Islet of Langerhans (tissue), 1 donor: ENCODE measurements at regions not wholly inside any gene's neighbourhood (a gene's known extent, or its start where the extent isn't known, plus 50 kb on each side); places are given as distances from the start of the nearest gene placed in this dataset.

ENCODE experiments used
- FAIRE-seq: peaks from one replicate; lab custom pipeline; 2011; peaks lifted over from hg19 to GRCh38; lab: Jason Lieb, UNC

- FAIRE-seq, result no peak
These were observed 74.7 kb upstream of the IRX3 start for GRCh38 chr16:54361246-54361645.

DNA sequence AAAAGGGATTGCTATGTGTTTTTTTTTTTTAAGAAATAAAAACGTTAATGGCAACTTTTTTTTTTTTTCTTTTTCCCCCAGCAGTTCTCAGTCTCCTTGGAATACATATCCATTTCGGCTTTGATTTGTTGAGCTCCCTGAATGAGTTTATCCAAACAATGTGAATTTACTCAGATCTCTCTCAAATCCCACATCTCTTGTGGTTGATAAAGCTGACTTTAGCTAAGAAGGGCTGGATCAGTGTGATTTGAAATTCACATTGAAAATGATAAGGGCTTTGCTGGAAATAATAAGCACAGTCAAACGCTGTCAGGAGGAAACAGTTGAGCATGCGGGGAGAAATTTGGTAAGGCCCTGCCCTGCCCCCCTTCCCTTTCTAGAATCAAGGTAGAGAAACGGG, 74.1 kb upstream of the IRX3 start:
- FAIRE-seq, result no peak

GRCh38 chr16:54359555-54359954, 73.0 kb upstream of the IRX3 start:
- FAIRE-seq, result no peak

GRCh38 chr16:54359081-54359480, 72.5 kb upstream of the IRX3 start:
- no peak for FAIRE-seq

DNA sequence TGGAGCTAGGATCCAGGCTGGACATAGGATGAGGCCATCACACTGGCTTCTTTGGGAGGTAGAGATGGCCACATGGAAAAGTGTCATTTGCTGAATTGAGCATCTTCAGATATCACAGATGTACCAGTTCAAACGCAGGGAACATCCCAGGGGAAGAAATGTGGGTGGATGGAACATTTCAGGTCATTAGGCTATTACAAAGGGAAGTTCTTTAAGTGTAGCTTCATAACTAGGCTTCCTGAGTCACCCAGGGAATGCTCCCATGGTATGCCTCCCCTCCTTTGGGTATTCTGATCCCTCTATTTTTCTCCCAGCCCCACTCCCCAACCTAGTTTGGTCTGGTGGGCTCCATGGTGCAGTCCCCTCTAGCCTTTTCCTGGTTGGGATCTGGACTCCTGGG, 69.8 kb upstream of the IRX3 start:
- FAIRE-seq, result no peak

GRCh38 chr16:54355251-54355650, 68.7 kb upstream of the IRX3 start:
- no peak for FAIRE-seq

DNA sequence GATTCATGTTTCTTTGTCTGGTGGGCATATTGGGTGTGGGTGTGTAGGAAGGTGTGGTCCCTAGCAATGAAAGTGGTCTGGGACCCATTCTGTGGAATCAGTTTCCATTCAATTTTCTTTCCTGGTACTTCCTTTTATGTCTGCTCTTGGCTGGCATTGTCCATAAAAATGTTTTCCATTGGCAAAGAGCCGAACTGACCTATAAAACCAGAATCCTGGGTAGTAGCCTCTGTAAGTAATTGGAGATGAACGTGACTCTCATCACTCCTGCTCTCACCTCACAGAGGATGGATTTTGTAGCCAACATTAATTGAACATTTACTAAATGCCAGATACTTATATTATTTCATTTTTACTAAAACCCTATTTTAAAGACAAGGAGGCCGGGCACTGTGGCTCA, 66.5 kb upstream of the IRX3 start:
- no peak for FAIRE-seq

GRCh38 chr16:54351171-54351570, 64.6 kb upstream of the IRX3 start:
- FAIRE-seq, result no peak

DNA sequence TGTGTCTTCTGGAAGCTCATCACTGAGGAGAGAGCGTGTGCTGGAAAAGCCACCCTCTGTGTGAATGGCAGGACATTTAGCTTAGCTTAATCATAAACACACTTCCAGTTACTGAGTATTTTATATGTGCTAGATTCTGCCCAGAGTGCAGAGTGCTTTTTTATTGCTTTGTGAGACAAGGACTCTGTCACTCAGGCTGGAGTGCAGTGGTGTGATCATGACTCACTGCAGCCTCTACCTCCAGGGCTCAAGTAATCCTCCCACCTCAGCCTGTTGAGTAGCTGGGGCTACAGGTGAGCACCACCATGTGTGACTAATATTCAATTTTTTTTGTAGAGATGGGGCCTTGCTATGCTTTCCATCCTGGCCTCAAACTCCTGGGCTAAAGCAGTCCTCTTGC, 61.4 kb upstream of the IRX3 start:
- no peak for FAIRE-seq

DNA sequence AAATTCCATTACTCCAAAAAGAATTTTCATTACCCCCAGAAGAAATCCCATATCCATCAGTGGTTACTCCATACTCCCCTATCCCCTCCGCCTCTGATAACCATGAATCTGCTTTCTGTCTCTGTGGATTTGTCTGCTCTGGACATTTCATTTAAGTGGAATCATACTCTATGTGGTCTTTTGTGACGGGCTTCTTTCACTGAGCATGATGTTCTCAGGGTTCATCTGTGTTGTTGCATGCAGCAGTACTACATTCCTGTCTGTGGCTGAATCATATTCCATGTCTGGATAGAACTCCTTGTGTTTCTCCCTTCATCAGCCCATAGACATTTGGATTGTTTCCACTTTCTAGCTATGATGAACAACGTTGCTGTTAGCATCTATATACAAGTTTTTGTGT, 59.5 kb upstream of the IRX3 start:
- no peak for FAIRE-seq

GRCh38 chr16:54344646-54345630, 58.4 kb upstream of the IRX3 start:
- no peak for FAIRE-seq

DNA sequence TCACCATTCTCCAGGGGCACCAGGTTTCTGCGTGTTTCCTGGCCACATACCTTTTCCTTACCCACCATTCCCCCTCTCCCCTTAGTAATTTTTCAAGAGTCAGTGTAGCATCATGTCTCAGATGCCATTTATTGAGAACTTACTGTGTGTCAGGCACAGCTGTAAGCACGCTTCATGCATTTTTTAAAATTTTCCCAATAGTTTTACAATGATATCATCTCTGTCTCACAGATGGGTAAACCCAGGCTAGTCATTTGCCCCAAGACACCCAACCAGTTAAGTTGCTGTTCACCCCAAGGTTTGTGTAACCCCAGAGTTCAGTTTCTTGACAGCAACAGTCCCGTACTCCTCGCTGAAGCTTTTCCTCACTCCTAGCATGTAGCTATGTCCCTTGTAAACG, 56.4 kb upstream of the IRX3 start:
- no peak for FAIRE-seq

- no peak for FAIRE-seq
These were observed 55.5 kb upstream of the IRX3 start for GRCh38 chr16:54341892-54342776.

DNA sequence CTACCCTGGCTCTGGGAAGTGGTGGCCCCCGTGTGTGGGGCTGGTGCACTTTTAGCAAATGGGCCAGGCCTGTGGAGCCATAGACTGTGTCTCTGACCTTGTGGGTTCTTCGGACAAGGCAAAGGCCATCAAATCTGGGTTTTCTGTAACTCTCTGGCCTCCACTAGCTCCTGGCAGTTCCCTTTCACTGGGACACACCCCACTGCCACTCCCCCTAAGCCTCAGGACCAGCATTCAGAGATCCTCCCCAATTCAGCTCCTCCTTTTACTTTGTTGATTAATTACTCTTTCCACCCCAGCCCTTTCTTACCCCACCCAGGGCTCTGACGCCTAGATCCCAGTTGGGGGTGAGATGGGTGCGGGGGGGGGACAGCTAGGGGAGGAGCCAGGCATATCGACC, 53.9 kb upstream of the IRX3 start:
- no peak for FAIRE-seq

DNA sequence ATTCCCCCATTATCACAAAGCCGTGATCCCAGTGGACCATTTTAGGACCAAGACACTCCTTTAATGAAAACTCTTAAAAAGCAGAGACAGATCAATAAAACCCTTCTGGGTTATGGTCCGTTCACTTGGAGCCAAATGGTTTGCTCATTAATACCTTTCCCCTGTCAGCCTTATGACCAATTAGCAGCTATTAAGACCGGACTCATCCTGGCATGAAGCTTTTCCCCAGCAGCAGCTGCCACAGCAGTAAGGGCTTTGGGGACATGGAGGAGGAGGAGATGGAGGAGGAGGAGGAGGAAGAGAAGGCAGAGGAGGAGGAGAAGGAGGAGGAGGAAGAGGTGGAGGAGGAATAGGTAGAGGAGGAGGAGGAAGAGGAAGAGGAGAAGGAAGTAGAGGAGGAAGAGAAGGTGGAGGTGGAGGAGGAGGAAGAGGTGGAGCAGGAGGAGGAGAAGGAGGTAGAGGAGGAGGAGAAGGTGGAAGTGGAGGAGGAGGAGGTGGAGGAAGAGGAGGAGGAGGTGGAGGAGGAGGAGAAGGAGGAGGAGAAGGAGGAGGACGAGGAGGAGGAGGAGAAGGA, 50.1 kb upstream of the IRX3 start:
- FAIRE-seq, result no peak
